HCT116 (cell line): ENCODE measurements at regions not wholly inside any gene's neighbourhood (a gene's known extent, or its start where the extent isn't known, plus 50 kb on each side); places are given as distances from the start of the nearest gene placed in this dataset.

Source experiments
- CBX3 ChIP-seq: IDR thresholded peaks from 2 replicates; pipeline ENCODE4 v1.6.1; 2012; ENCODE audit warnings: low read depth
- CEBPB ChIP-seq: IDR thresholded peaks from 2 replicates; pipeline ENCODE4 v1.6.1; 2012; ENCODE audit warnings: low read depth
- EGR1 ChIP-seq: IDR thresholded peaks from 2 replicates; pipeline ENCODE4 v1.6.1; 2012; ENCODE audit warnings: low read depth
- FOSL1 ChIP-seq: IDR thresholded peaks from 2 replicates; pipeline ENCODE4 v1.6.1; 2012; ENCODE audit warnings: low read depth
- MAX ChIP-seq: IDR thresholded peaks from 2 replicates; pipeline ENCODE4 v1.6.1; 2012
- POLR2A ChIP-seq: IDR thresholded peaks from 2 replicates; pipeline ENCODE4 v1.7.0; 2011; ENCODE audit warnings: borderline replicate concordance; ENCODE audit not compliant: insufficient read depth, insufficient read length; ENCODE audit errors: extremely low read depth
- POLR2AphosphoS5 ChIP-seq: IDR thresholded peaks from 2 replicates; pipeline ENCODE4 v1.6.1; 2011; ENCODE audit warnings: mild to moderate bottlenecking, low read depth, low read length, moderate library complexity
- TCF7L2 ChIP-seq: IDR thresholded peaks from 2 replicates; pipeline ENCODE4 v1.7.0; 2011; ENCODE audit warnings: borderline replicate concordance, inconsistent platforms; ENCODE audit not compliant: insufficient read depth, insufficient read length; ENCODE audit errors: extremely low read depth
- ZNF274 ChIP-seq: fragments of 200-500 bp; sonication (Bioruptor generic); IDR thresholded peaks from 2 replicates; pipeline ENCODE4 v1.6.1; 2014; ENCODE audit warnings: mild to moderate bottlenecking, low read depth, low read length, inconsistent platforms
- TF ChIP-seq, protein P1 (sequence below), 3 experiments: fragments of 200-600 bp in 1 of 3; sonication (generic) in 1 of 3; IDR thresholded peaks in 2 of 3; conservative IDR thresholded peaks in 1 of 3; 2 replicates each; pipeline ENCODE4 v1.5.1; 2012 to 2017; ENCODE audit warnings: low read depth in 2 of 3, low read length in 2 of 3, antibody characterized with exemption in 1 of 3, borderline replicate concordance in 1 of 3, control low read depth in 1 of 3, mild to moderate bottlenecking in 1 of 3, mixed read lengths in 1 of 3, mixed run types in 1 of 3, moderate library complexity in 1 of 3; ENCODE audit not compliant: insufficient read depth in 1 of 3

DNA sequence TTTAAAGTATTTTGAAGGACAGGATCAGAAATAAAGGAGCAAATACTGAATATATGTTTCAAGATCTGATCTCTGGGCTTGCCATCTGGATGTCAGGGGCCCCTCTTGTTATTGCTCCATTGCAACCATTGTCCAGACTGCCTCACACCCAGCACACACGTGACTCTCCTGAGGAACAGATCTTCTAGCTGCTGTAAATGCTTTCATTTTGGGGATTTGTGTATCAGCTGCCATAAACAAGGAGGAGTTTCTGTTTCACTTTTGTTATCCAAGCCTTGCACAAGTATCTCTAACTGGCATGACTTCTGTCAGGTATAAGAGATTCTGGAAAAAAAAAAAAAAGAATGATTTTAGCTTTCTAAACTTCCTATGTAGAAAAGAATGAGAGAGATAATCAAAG is 1624.1 kb upstream of the PRR20A start:
- TF ChIP-seq, protein P1, sequence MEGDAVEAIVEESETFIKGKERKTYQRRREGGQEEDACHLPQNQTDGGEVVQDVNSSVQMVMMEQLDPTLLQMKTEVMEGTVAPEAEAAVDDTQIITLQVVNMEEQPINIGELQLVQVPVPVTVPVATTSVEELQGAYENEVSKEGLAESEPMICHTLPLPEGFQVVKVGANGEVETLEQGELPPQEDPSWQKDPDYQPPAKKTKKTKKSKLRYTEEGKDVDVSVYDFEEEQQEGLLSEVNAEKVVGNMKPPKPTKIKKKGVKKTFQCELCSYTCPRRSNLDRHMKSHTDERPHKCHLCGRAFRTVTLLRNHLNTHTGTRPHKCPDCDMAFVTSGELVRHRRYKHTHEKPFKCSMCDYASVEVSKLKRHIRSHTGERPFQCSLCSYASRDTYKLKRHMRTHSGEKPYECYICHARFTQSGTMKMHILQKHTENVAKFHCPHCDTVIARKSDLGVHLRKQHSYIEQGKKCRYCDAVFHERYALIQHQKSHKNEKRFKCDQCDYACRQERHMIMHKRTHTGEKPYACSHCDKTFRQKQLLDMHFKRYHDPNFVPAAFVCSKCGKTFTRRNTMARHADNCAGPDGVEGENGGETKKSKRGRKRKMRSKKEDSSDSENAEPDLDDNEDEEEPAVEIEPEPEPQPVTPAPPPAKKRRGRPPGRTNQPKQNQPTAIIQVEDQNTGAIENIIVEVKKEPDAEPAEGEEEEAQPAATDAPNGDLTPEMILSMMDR (IDR thresholded peaks at IDR 0.05 in 2 of 3, conservative IDR thresholded peaks at IDR 0.05 in 1 of 3; ENCODE audit: borderline replicate concordance in 1 of 3, insufficient read depth in 1 of 3, low read depth in 2 of 3, low read length in 2 of 3): no peak
- TF ChIP-seq CBX3 (no peak), POLR2A (no peak), MAX (no peak), ZNF274 (no peak), CEBPB (no peak), POLR2AphosphoS5 (no peak), FOSL1 (no peak), TCF7L2 (no peak), EGR1 (no peak)
